DOHH2 (cell line): ENCODE measurements at regions not wholly inside any gene's neighbourhood (a gene's known extent, or its start where the extent isn't known, plus 50 kb on each side); places are given as distances from the start of the nearest gene placed in this dataset.
"Not testable (repeated sequence)": the region's sequence is repeated elsewhere in the genome, so short reads cannot be mapped to it uniquely, and the experiment has no call there.

Experiments
- H3F3A ChIP-seq: fragments of 200-600 bp; sonication (generic), shearing (Covaris generic); 2 replicates; pipeline ENCODE4 v1.6.0; 2016; ENCODE audit warnings: antibody characterized with exemption, mild to moderate bottlenecking; ENCODE audit not compliant: control insufficient read depth, insufficient read depth
- H3K27ac ChIP-seq: fragments of 200-600 bp; sonication (generic); 2 replicates; pipeline ENCODE4 v1.5.1; 2014; ENCODE audit warnings: low read depth, mild to moderate bottlenecking, low read length, moderate library complexity
- H3K27me3 ChIP-seq: fragments of 200-600 bp; sonication (generic); 2 replicates; pipeline ENCODE4 v1.6.1; 2014; ENCODE audit warnings: mild to moderate bottlenecking, low read length, mixed read lengths; ENCODE audit not compliant: control insufficient read depth
- H3K36me3 ChIP-seq: fragments of 200-600 bp; sonication (generic); 2 replicates; pipeline ENCODE4 v1.6.1; 2014; ENCODE audit warnings: mild to moderate bottlenecking, low read length, moderate library complexity, mixed read lengths; ENCODE audit not compliant: control insufficient read depth
- H3K4me1 ChIP-seq: fragments of 200-600 bp; sonication (generic); 2 replicates; pipeline ENCODE4 v1.6.1; 2014; ENCODE audit warnings: mild to moderate bottlenecking, low read length, mixed read lengths; ENCODE audit not compliant: control insufficient read depth
- H3K4me2 ChIP-seq: fragments of 200-600 bp; sonication (generic); 2 replicates; pipeline ENCODE4 v1.6.0; 2014; ENCODE audit warnings: mild to moderate bottlenecking, low read length, moderate library complexity
- H3K4me3 ChIP-seq: fragments of 200-600 bp; sonication (generic); 2 replicates; pipeline ENCODE4 v1.5.1; 2014; ENCODE audit warnings: mild to moderate bottlenecking, low read length, mixed read lengths
- H3K79me2 ChIP-seq: fragments of 200-600 bp; sonication (generic); 2 replicates; pipeline ENCODE4 v1.6.1; 2014; ENCODE audit warnings: mild to moderate bottlenecking, low read length, mixed read lengths; ENCODE audit not compliant: control insufficient read depth
- H3K9me2 ChIP-seq: fragments of 200-600 bp; sonication (generic); replicated peaks from 2 replicates; pipeline ENCODE4 v1.6.1; 2014; ENCODE audit warnings: mild to moderate bottlenecking, low read length, mixed read lengths; ENCODE audit not compliant: control insufficient read depth
- H3K9me3 ChIP-seq: fragments of 200-600 bp; sonication (generic); 2 replicates; pipeline ENCODE4 v1.6.1; 2014; ENCODE audit warnings: antibody characterized with exemption, low read length, mixed read lengths; ENCODE audit not compliant: control insufficient read depth, insufficient read depth
- H4K20me1 ChIP-seq: fragments of 200-600 bp; sonication (generic); 2 replicates; pipeline ENCODE4 v1.6.0; 2014; ENCODE audit warnings: low read depth, mild to moderate bottlenecking, antibody characterized with exemption, low read length, moderate library complexity; ENCODE audit not compliant: control insufficient read depth, insufficient read depth
- EZH2phosphoT487 ChIP-seq: fragments of 200-600 bp; sonication (generic); IDR thresholded peaks from 2 replicates; pipeline ENCODE4 v1.6.1; 2017; ENCODE audit warnings: borderline replicate concordance, mild to moderate bottlenecking, antibody characterized with exemption, low read length, moderate library complexity, mixed read lengths
- TF ChIP-seq, protein P1 (sequence below): fragments of 200-600 bp; sonication (generic); IDR thresholded peaks from one replicate; pipeline ENCODE4 v1.5.1; 2014; ENCODE audit warnings: antibody characterized with exemption, mild to moderate bottlenecking, low read depth, low read length; ENCODE audit not compliant: poor library complexity, severe bottlenecking

GRCh38 chr4:56134266-56134665, 185.5 kb downstream of the CEP135 start:
- Histone ChIP-seq H3K27me3 (no peaks in the 10 kb centered on the region), H3K9me3 (no peaks in the 10 kb centered on the region), H3K36me3 (no peaks in the 10 kb centered on the region), H3K4me3 (no peak overlapping the region), H3K27ac (no peak overlapping the region), H3F3A (no peaks in the 10 kb centered on the region), H3K79me2 (no peaks in the 10 kb centered on the region), H4K20me1 (no peaks in the 10 kb centered on the region), H3K4me1 (peaks cover 17% of the 10 kb centered on the region), H3K4me2 (no peak overlapping the region), H3K9me2 (no peaks in the 10 kb centered on the region)
- no peak for TF ChIP-seq EZH2phosphoT487
- TF ChIP-seq, protein P1, sequence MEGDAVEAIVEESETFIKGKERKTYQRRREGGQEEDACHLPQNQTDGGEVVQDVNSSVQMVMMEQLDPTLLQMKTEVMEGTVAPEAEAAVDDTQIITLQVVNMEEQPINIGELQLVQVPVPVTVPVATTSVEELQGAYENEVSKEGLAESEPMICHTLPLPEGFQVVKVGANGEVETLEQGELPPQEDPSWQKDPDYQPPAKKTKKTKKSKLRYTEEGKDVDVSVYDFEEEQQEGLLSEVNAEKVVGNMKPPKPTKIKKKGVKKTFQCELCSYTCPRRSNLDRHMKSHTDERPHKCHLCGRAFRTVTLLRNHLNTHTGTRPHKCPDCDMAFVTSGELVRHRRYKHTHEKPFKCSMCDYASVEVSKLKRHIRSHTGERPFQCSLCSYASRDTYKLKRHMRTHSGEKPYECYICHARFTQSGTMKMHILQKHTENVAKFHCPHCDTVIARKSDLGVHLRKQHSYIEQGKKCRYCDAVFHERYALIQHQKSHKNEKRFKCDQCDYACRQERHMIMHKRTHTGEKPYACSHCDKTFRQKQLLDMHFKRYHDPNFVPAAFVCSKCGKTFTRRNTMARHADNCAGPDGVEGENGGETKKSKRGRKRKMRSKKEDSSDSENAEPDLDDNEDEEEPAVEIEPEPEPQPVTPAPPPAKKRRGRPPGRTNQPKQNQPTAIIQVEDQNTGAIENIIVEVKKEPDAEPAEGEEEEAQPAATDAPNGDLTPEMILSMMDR: no peak

DNA sequence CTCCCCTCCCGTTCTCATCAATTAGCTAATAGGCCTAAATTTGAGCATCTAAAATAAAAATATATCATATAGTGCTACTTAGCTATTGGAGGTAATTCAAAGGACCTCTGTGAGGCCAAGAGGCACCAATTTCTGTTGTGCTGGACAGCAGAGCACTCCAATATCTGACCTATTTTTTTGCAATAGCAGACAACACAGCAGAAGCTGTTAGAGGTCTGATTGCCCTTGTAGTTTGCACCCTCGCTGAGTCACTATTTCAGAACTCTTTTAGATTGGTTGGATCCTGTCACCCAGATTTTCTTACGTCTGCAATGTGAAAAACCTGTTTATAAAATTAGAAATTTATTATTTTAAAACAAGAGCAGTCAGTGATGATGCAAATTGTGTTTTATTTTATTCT, 184.1 kb downstream of the CEP135 start:
- Histone ChIP-seq H3F3A (no peaks in the 10 kb centered on the region), H3K4me3 (no peak overlapping the region), H3K27me3 (no peaks in the 10 kb centered on the region), H3K4me2 (no peak overlapping the region), H3K79me2 (no peaks in the 10 kb centered on the region), H3K27ac (no peak overlapping the region), H3K9me3 (no peaks in the 10 kb centered on the region), H3K4me1 (peaks cover 17% of the 10 kb centered on the region), H4K20me1 (no peaks in the 10 kb centered on the region), H3K36me3 (no peaks in the 10 kb centered on the region), H3K9me2 (no peaks in the 10 kb centered on the region)
- TF ChIP-seq, protein P1: no peak
- no peak for TF ChIP-seq EZH2phosphoT487

DNA sequence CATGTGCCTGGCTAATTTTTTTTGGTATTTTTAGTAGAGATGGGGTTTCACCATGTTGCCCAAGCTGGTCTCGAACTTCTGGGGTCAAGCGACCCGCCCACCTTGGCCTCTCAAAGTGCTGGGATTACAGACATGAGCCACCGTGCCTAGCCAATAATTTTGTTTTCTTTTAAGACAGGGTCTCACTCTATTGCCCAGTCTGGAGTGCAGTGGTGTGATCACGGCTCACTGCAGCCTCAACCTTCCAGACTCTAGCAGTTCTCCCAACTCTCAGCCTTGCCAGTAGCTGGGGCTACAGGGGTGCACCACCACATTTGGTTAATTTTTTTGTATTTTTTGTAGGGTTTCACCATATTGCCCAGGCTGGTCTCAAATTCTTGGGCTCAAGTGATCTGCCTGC, 183.4 kb downstream of the CEP135 start:
- H3K4me3 ChIP-seq, H3K4me2 ChIP-seq, H4K20me1 ChIP-seq, H3K9me2 ChIP-seq, H3F3A ChIP-seq, H3K9me3 ChIP-seq, H3K36me3 ChIP-seq, H3K27me3 ChIP-seq, H3K27ac ChIP-seq, H3K79me2 ChIP-seq: not testable (repeated sequence)
- peaks cover 17% of the 10 kb centered on the region for H3K4me1 ChIP-seq

- Histone ChIP-seq H3K27me3 (no peaks in the 10 kb centered on the region), H3K36me3 (no peaks in the 10 kb centered on the region), H3K9me2 (no peaks in the 10 kb centered on the region), H3K4me3 (no peak overlapping the region), H4K20me1 (no peaks in the 10 kb centered on the region), H3K27ac (no peak overlapping the region), H3K4me1 (peaks cover 17% of the 10 kb centered on the region), H3K4me2 (peak overlapping the region; percentile 33), H3K79me2 (no peaks in the 10 kb centered on the region), H3F3A (no peaks in the 10 kb centered on the region), H3K9me3 (no peaks in the 10 kb centered on the region)
- TF ChIP-seq, protein P1: no peak
- no peak for TF ChIP-seq EZH2phosphoT487
These were observed 181.9 kb downstream of the CEP135 start for GRCh38 chr4:56130606-56131155.
